ENCODE measurements at regions not wholly inside any gene's neighbourhood (a gene's known extent, or its start where the extent isn't known, plus 50 kb on each side); places are given as distances from the start of the nearest gene placed in this dataset.

GRCh38 chr7:148535217-148535616 is 55.3 kb upstream of the C7orf33 start:
- no peak overlapping the region for H3K27ac Mint-ChIP-seq
- H3K36me3 Mint-ChIP-seq (ENCODE audit: low read depth), result no peaks in the 10 kb centered on the region
- H3K4me3 Mint-ChIP-seq, result peak overlapping the region; percentile 65

GRCh38 chr7:148537435-148537834 is 53.1 kb upstream of the C7orf33 start:
- Mint-ChIP-seq H3K4me3 (no peak overlapping the region), H3K4me1 (ENCODE audit: low read depth) (peaks cover 8% of the 10 kb centered on the region), H3K27me3 (peaks cover 10% of the 10 kb centered on the region), H3K27ac (no peak overlapping the region), H3K9me3 (no peaks in the 10 kb centered on the region), H3K36me3 (ENCODE audit: low read depth) (no peaks in the 10 kb centered on the region)

More at GRCh38 chr7:148535217-148535616, 55.3 kb upstream of the C7orf33 start:
- Mint-ChIP-seq H3K9me3 (no peaks in the 10 kb centered on the region), H3K27me3 (peaks cover 28% of the 10 kb centered on the region), H3K4me1 (ENCODE audit: low read depth) (peaks cover 8% of the 10 kb centered on the region)

GRCh38 chr7:148540041-148540738 is 50.4 kb upstream of the C7orf33 start:
- H3K4me1 Mint-ChIP-seq (ENCODE audit: low read depth), result peaks cover 6% of the 10 kb centered on the region
- no peak overlapping the region for H3K27ac Mint-ChIP-seq
- peaks cover 5% of the 10 kb centered on the region for H3K27me3 Mint-ChIP-seq
- no peaks in the 10 kb centered on the region for H3K9me3 Mint-ChIP-seq
- H3K4me3 Mint-ChIP-seq, result no peak overlapping the region
- H3K36me3 Mint-ChIP-seq (ENCODE audit: low read depth), result no peaks in the 10 kb centered on the region
